Astrocyte (in vitro differentiated cells and primary cell): ENCODE measurements at regions not wholly inside any gene's neighbourhood (a gene's known extent, or its start where the extent isn't known, plus 50 kb on each side); places are given as distances from the start of the nearest gene placed in this dataset.

Experiments
- DNase-seq: peaks from one replicate; pipeline ENCODE4 v3.0.0-alpha.2; 2010; ENCODE audit warnings: low read depth
- FAIRE-seq: peaks from 2 replicates; lab custom pipeline; 2011; peaks lifted over from hg19 to GRCh38; lab: Jason Lieb, UNC
- H2AFZ ChIP-seq: 2 replicates; pipeline ENCODE4 v1.6.0; 2012; ENCODE audit warnings: low read depth, low read length, inconsistent platforms
- H3K27ac ChIP-seq: 2 replicates; pipeline ENCODE4 v1.5.1; 2011; ENCODE audit warnings: low read depth, low read length, inconsistent platforms
- H3K27me3 ChIP-seq: 2 replicates; pipeline ENCODE4 v1.6.0; 2011; ENCODE audit warnings: low read length, inconsistent platforms; ENCODE audit not compliant: insufficient read depth
- H3K36me3 ChIP-seq: 2 replicates; pipeline ENCODE4 v1.5.1; 2011; ENCODE audit warnings: low read length, inconsistent platforms; ENCODE audit not compliant: insufficient read depth
- H3K4me1 ChIP-seq: 2 replicates; pipeline ENCODE4 v1.5.1; 2011; ENCODE audit warnings: low read length, inconsistent platforms; ENCODE audit not compliant: insufficient read depth
- H3K4me2 ChIP-seq: 2 replicates; pipeline ENCODE4 v1.6.0; 2012; ENCODE audit warnings: low read length, inconsistent platforms
- H3K4me3 ChIP-seq: 2 replicates; pipeline ENCODE4 v1.5.1; 2011; ENCODE audit warnings: low read depth, mild to moderate bottlenecking, low read length, inconsistent platforms; ENCODE audit not compliant: insufficient read depth
- H3K79me2 ChIP-seq: 2 replicates; pipeline ENCODE4 v1.6.0; 2012; ENCODE audit warnings: mild to moderate bottlenecking, low read length, inconsistent platforms; ENCODE audit not compliant: insufficient read depth
- H3K9ac ChIP-seq: 2 replicates; pipeline ENCODE4 v1.6.0; 2012; ENCODE audit warnings: mild to moderate bottlenecking, low read length, inconsistent platforms
- H3K9me3 ChIP-seq: 2 replicates; pipeline ENCODE4 v1.5.1; 2012; ENCODE audit warnings: low read depth, mild to moderate bottlenecking, low read length, inconsistent platforms; ENCODE audit not compliant: insufficient read depth
- H4K20me1 ChIP-seq: 2 replicates; pipeline ENCODE4 v1.6.0; 2012; ENCODE audit warnings: low read length, inconsistent platforms; ENCODE audit not compliant: insufficient read depth
- H3K27ac Mint-ChIP-seq: one replicate; pipeline ENCODE4 v1.8.0; 2021; ENCODE audit warnings: mild to moderate bottlenecking, mixed read lengths; ENCODE audit not compliant: unreplicated experiment
- H3K27me3 Mint-ChIP-seq: one replicate; pipeline ENCODE4 v1.8.0; 2021; ENCODE audit warnings: low read depth, mixed read lengths; ENCODE audit not compliant: unreplicated experiment
- H3K36me3 Mint-ChIP-seq: one replicate; pipeline ENCODE4 v1.8.0; 2021; ENCODE audit warnings: low read depth, mixed read lengths; ENCODE audit not compliant: unreplicated experiment
- H3K4me1 Mint-ChIP-seq: one replicate; pipeline ENCODE4 v1.8.0; 2021; ENCODE audit warnings: low read depth, mixed read lengths; ENCODE audit not compliant: unreplicated experiment
- H3K4me3 Mint-ChIP-seq: one replicate; pipeline ENCODE4 v1.8.0; 2021; ENCODE audit warnings: mild to moderate bottlenecking, moderate library complexity, mixed read lengths; ENCODE audit not compliant: unreplicated experiment
- H3K9me3 Mint-ChIP-seq: one replicate; pipeline ENCODE4 v1.8.0; 2021; ENCODE audit warnings: mild to moderate bottlenecking, mixed read lengths; ENCODE audit not compliant: unreplicated experiment
- CTCF ChIP-seq: IDR thresholded peaks from 2 replicates; pipeline ENCODE4 v1.5.1; 2011; ENCODE audit warnings: low read depth, mild to moderate bottlenecking, inconsistent platforms, low read length, moderate library complexity; ENCODE audit not compliant: insufficient read depth
- EZH2 ChIP-seq: IDR thresholded peaks from 2 replicates; pipeline ENCODE4 v1.6.1; 2012; ENCODE audit warnings: mild to moderate bottlenecking, low read length, inconsistent platforms; ENCODE audit not compliant: insufficient read depth

- Histone ChIP-seq H3K79me2 (no peaks in the 10 kb centered on the region), H3K4me2 (no peak overlapping the region), H3K4me1 (no peaks in the 10 kb centered on the region), H3K27me3 (no peaks in the 10 kb centered on the region), H3K9me3 (peaks cover under 1% of the 10 kb centered on the region), H3K4me3 (no peak overlapping the region), H3K27ac (no peak overlapping the region), H4K20me1 (no peaks in the 10 kb centered on the region), H2AFZ (no peak overlapping the region), H3K36me3 (no peaks in the 10 kb centered on the region), H3K9ac (no peak overlapping the region)
- DNase-seq (no peak), FAIRE-seq (no peak)
- Mint-ChIP-seq H3K4me1 (no peaks in the 10 kb centered on the region), H3K27ac (no peak overlapping the region), H3K36me3 (no peaks in the 10 kb centered on the region), H3K27me3 (no peaks in the 10 kb centered on the region), H3K9me3 (peaks cover 12% of the 10 kb centered on the region), H3K4me3 (no peak overlapping the region)
- TF ChIP-seq EZH2: no peak
- no peak for TF ChIP-seq CTCF
Observed at GRCh38 chr5:40089269-40089668, 590.4 kb upstream of the PTGER4 start.

- no peaks in the 10 kb centered on the region for H3K4me1 Mint-ChIP-seq
- H3K9me3 Mint-ChIP-seq: peaks cover 3% of the 10 kb centered on the region
- H3K36me3 Mint-ChIP-seq: no peaks in the 10 kb centered on the region
Observed at GRCh38 chr5:40084614-40085013, 595.1 kb upstream of the PTGER4 start.

More at GRCh38 chr5:40084614-40085013, 595.1 kb upstream of the PTGER4 start:
- Histone ChIP-seq H3K27ac (no peak overlapping the region), H3K9ac (no peak overlapping the region), H3K36me3 (no peaks in the 10 kb centered on the region), H3K4me1 (no peaks in the 10 kb centered on the region), H3K79me2 (no peaks in the 10 kb centered on the region), H3K27me3 (no peaks in the 10 kb centered on the region), H2AFZ (no peak overlapping the region), H3K4me3 (no peak overlapping the region), H3K9me3 (no peaks in the 10 kb centered on the region), H4K20me1 (no peaks in the 10 kb centered on the region), H3K4me2 (no peak overlapping the region)
- no peak overlapping the region for H3K27ac Mint-ChIP-seq
- DNase-seq: no peak
- no peak for FAIRE-seq
- TF ChIP-seq CTCF: no peak
- TF ChIP-seq EZH2: no peak
- H3K4me3 Mint-ChIP-seq: no peak overlapping the region
- H3K27me3 Mint-ChIP-seq: no peaks in the 10 kb centered on the region
